Endothelial cell of umbilical vein (primary cell): ENCODE measurements at regions not wholly inside any gene's neighbourhood (a gene's known extent, or its start where the extent isn't known, plus 50 kb on each side); places are given as distances from the start of the nearest gene placed in this dataset.

Experiments used
- BruUV-seq: library from RNA; stranded (reverse); fragments of 400-500 nt; replicated peaks from 2 replicates; lab custom pipeline; 2021; lab: Mats Ljungman, UMichigan
- CTCF ChIA-PET: fragments of 300-600, 350-600 bp; sonication (Branson Sonifier 250); formaldehyde crosslinking; loops from one replicate; lab custom pipeline; 2021; ENCODE audit warnings: antibody characterized with exemption, inconsistent platforms; lab: Charles Lee
- POLR2A ChIA-PET: fragments of 300-600, 350-600 bp; sonication (Branson Sonifier 250); formaldehyde crosslinking; loops from one replicate; lab custom pipeline; 2021; ENCODE audit warnings: antibody characterized with exemption, inconsistent platforms; lab: Charles Lee
- DNase-seq: peaks from one replicate; pipeline ENCODE4 v3.0.0-alpha.2; 2011; ENCODE audit warnings: low read depth, low spot score
- FAIRE-seq: peaks from 2 replicates; lab custom pipeline; 2011; peaks lifted over from hg19 to GRCh38; lab: Jason Lieb, UNC
- H2AFZ ChIP-seq: 2 replicates; pipeline ENCODE4 v1.6.0; 2012; ENCODE audit warnings: low read depth, low read length, control low read depth, inconsistent platforms
- H3K27ac ChIP-seq: 2 replicates; pipeline ENCODE4 v1.5.1; 2011; ENCODE audit warnings: low read depth, mild to moderate bottlenecking, control low read depth, low read length, moderate library complexity; ENCODE audit not compliant: insufficient read depth
- H3K27me3 ChIP-seq, 2 experiments: 2 replicates each; pipeline versions ENCODE4 v1.6.0 to v1.6.1; 2011; ENCODE audit warnings: low read length in 2 of 2, mixed read lengths in 1 of 2; ENCODE audit not compliant: control insufficient read depth in 2 of 2, insufficient read depth in 2 of 2
- H3K36me3 ChIP-seq, 2 experiments: 2 replicates in 1 of 2; 3 replicates in 1 of 2; pipeline ENCODE4 v1.5.1; 2011; ENCODE audit warnings: low read length in 2 of 2, mild to moderate bottlenecking in 1 of 2, moderate library complexity in 1 of 2; ENCODE audit not compliant: control insufficient read depth in 2 of 2, insufficient read depth in 2 of 2; ENCODE audit errors: extremely low read depth in 1 of 2
- H3K4me1 ChIP-seq: 3 replicates; pipeline ENCODE4 v1.5.1; 2011; ENCODE audit warnings: mild to moderate bottlenecking, low read length; ENCODE audit not compliant: control insufficient read depth, insufficient read depth; ENCODE audit errors: extremely low read depth
- H3K4me2 ChIP-seq: 2 replicates; pipeline ENCODE4 v1.6.1; 2011; ENCODE audit warnings: low read length, control low read depth, mixed read lengths; ENCODE audit not compliant: insufficient read depth
- H3K4me3 ChIP-seq, 3 experiments: fragments of 200-600 bp in 1 of 3; sonication (generic), shearing (Covaris generic) in 1 of 3; replicated peaks in 1 of 3; 2 replicates each; pipeline ENCODE4 v1.5.1; 2011 to 2016; ENCODE audit warnings: control low read depth in 3 of 3, low read length in 3 of 3, mild to moderate bottlenecking in 2 of 3, inconsistent platforms in 1 of 3, low read depth in 1 of 3, moderate library complexity in 1 of 3; ENCODE audit not compliant: insufficient read depth in 1 of 3
- H3K79me2 ChIP-seq: 2 replicates; pipeline ENCODE4 v1.6.0; 2012; ENCODE audit warnings: low read length, inconsistent platforms; ENCODE audit not compliant: control insufficient read depth, insufficient read depth
- H3K9ac ChIP-seq: replicated peaks from 2 replicates; pipeline ENCODE3; 2011; ENCODE audit warnings: low read length, control low read depth; ENCODE audit not compliant: insufficient read depth; ENCODE audit errors: extremely low read depth
- H3K9me1 ChIP-seq: replicated peaks from 3 replicates; pipeline ENCODE4 v1.6.0; 2011; ENCODE audit warnings: mild to moderate bottlenecking, low read length; ENCODE audit not compliant: control insufficient read depth, insufficient read depth; ENCODE audit errors: extremely low read depth
- H3K9me3 ChIP-seq: replicated peaks from 2 replicates; pipeline ENCODE4 v1.5.1; 2012; ENCODE audit warnings: low read length, inconsistent platforms; ENCODE audit not compliant: control insufficient read depth, insufficient read depth
- H4K20me1 ChIP-seq: replicated peaks from 2 replicates; pipeline ENCODE3; 2011; ENCODE audit warnings: mild to moderate bottlenecking, low read length; ENCODE audit not compliant: control insufficient read depth, insufficient read depth; ENCODE audit errors: extremely low read depth
- EZH2 ChIP-seq: IDR thresholded peaks from 2 replicates; pipeline ENCODE4 v1.6.1; 2012; ENCODE audit warnings: borderline replicate concordance, low read depth, mild to moderate bottlenecking, moderate library complexity, low read length, inconsistent platforms; ENCODE audit not compliant: severe bottlenecking
- FOS ChIP-seq: IDR thresholded peaks from 2 replicates; pipeline ENCODE4 v1.6.1; 2011; ENCODE audit warnings: mild to moderate bottlenecking, low read length, moderate library complexity, borderline replicate concordance; ENCODE audit not compliant: insufficient read depth
- GATA2 ChIP-seq: IDR thresholded peaks from 2 replicates; pipeline ENCODE4 v1.7.0; 2011; ENCODE audit warnings: low read depth, mild to moderate bottlenecking, moderate library complexity, mixed read lengths, low read length; ENCODE audit not compliant: insufficient read length, insufficient read depth
- JUN ChIP-seq: IDR thresholded peaks from 2 replicates; pipeline ENCODE4 v1.6.1; 2011; ENCODE audit warnings: borderline replicate concordance, low read depth; ENCODE audit not compliant: insufficient read length, insufficient read depth
- MAX ChIP-seq: IDR thresholded peaks from 2 replicates; pipeline ENCODE4 v1.6.1; 2011; ENCODE audit not compliant: insufficient read depth, insufficient read length
- MYC ChIP-seq: IDR thresholded peaks from one replicate; pipeline ENCODE4 v1.6.1; 2011; ENCODE audit warnings: mild to moderate bottlenecking, low read depth, low read length
- POLR2A ChIP-seq: IDR thresholded peaks from 2 replicates; pipeline ENCODE4 v1.6.1; 2012; ENCODE audit warnings: low read depth, mild to moderate bottlenecking, control low read depth, low read length
- POLR2AphosphoS5 ChIP-seq: IDR thresholded peaks from 2 replicates; pipeline ENCODE4 v1.6.1; 2012; ENCODE audit warnings: low read depth, mild to moderate bottlenecking, control low read depth, low read length, moderate library complexity; ENCODE audit not compliant: insufficient read depth
- dilution Hi-C: fragments of 300-500 bp; cut with MboI; formaldehyde crosslinking; loops from one replicate; pipeline ENCODE4 v1.15.0; 2019; ENCODE audit warnings: low sequenced_read_pairs; ENCODE audit not compliant: extremely low pct_ligation_motif_present
- intact Hi-C: fragments of 100-400 bp; cut with micrococcal nuclease; formaldehyde crosslinking; loops from one replicate; pipeline ENCODE4 v1.10.0; 2022
- TF ChIP-seq, protein P1 (sequence below), 2 donors: IDR thresholded peaks; 1 replicate in 1 of 2; 2 replicates in 1 of 2; pipeline ENCODE4 v1.5.1; 2011; ENCODE audit warnings: low read length in 2 of 2, mild to moderate bottlenecking in 2 of 2, moderate library complexity in 2 of 2, control low read depth in 1 of 2, inconsistent platforms in 1 of 2, low read depth in 1 of 2; ENCODE audit not compliant: insufficient read depth in 1 of 2; ENCODE audit errors: extremely low read depth in 1 of 2

DNA sequence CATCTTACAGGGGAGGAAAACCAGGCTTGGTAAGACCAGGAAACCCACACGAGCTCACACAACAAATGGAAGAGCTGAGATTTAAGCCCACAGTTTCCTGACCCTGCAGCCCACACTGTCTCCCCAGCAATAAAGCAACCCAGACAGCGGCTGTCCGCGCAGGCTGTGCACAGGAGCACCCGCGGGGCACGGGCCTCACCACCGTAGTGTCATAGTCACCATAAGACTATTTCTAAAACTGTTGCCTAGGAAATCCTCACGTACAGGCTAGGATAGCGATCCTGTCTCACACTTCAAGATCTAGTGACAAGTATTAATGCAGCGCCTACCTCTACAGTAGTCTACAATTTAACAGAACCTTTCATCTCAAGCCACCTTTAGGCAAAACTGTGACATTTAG is 54.0 kb upstream of the SYT6 start:
- Histone ChIP-seq H3K9me1 (no peaks in the 10 kb centered on the region), H2AFZ (no peak overlapping the region), H3K27me3 (no peaks in the 10 kb centered on the region), H3K79me2 (no peaks in the 10 kb centered on the region), H3K9ac (no peak overlapping the region), H3K4me1 (no peaks in the 10 kb centered on the region), H3K4me2 (no peak overlapping the region), H3K9me3 (no peaks in the 10 kb centered on the region), H4K20me1 (no peaks in the 10 kb centered on the region), H3K4me3 (no peak overlapping the region), H3K27ac (no peak overlapping the region), H3K36me3 (no peaks in the 10 kb centered on the region)
- ChIA-PET POLR2A (no interaction called here), CTCF (no interaction called here)
- no TSS peak for BruUV-seq
- dilution Hi-C loops, result no loop called here
- DNase-seq (no peak), FAIRE-seq (no peak)
- intact Hi-C loops, result no loop called here
- no peak for TF ChIP-seq EZH2
- no peak for TF ChIP-seq MAX
- no peak for TF ChIP-seq POLR2A
- TF ChIP-seq POLR2AphosphoS5, result no peak
- no peak for TF ChIP-seq JUN
- no peak for TF ChIP-seq FOS
- no peak for TF ChIP-seq GATA2
- TF ChIP-seq MYC, result no peak
- TF ChIP-seq, protein P1, sequence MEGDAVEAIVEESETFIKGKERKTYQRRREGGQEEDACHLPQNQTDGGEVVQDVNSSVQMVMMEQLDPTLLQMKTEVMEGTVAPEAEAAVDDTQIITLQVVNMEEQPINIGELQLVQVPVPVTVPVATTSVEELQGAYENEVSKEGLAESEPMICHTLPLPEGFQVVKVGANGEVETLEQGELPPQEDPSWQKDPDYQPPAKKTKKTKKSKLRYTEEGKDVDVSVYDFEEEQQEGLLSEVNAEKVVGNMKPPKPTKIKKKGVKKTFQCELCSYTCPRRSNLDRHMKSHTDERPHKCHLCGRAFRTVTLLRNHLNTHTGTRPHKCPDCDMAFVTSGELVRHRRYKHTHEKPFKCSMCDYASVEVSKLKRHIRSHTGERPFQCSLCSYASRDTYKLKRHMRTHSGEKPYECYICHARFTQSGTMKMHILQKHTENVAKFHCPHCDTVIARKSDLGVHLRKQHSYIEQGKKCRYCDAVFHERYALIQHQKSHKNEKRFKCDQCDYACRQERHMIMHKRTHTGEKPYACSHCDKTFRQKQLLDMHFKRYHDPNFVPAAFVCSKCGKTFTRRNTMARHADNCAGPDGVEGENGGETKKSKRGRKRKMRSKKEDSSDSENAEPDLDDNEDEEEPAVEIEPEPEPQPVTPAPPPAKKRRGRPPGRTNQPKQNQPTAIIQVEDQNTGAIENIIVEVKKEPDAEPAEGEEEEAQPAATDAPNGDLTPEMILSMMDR (IDR thresholded peaks at IDR 0.05; ENCODE audit: extremely low read depth in 1 of 2, insufficient read depth in 1 of 2, low read depth in 1 of 2, low read length in 2 of 2), result no peak
